PC-3 (cell line): ENCODE measurements at regions not wholly inside any gene's neighbourhood (a gene's known extent, or its start where the extent isn't known, plus 50 kb on each side); places are given as distances from the start of the nearest gene placed in this dataset.
"Not testable (repeated sequence)": the region's sequence is repeated elsewhere in the genome, so short reads cannot be mapped to it uniquely, and the experiment has no call there.

Experiments used
- CTCF ChIP-seq: fragments of 300-600 bp; sonication (generic); conservative IDR thresholded peaks from 2 replicates; pipeline ENCODE4 v1.5.1; 2017; ENCODE audit warnings: antibody characterized with exemption, low read depth, mild to moderate bottlenecking, low read length
- EZH2phosphoT487 ChIP-seq: fragments of 300-600 bp; sonication (generic); IDR thresholded peaks from 2 replicates; pipeline ENCODE4 v1.6.1; 2018; ENCODE audit warnings: mild to moderate bottlenecking, antibody characterized with exemption, low read length, borderline replicate concordance

GRCh38 chr16:29235836-29236370 lies 170.6 kb downstream of the NPIPB11 start:
- not testable (repeated sequence) for TF ChIP-seq EZH2phosphoT487, CTCF
